H9 (cell line): ENCODE measurements at regions not wholly inside any gene's neighbourhood (a gene's known extent, or its start where the extent isn't known, plus 50 kb on each side); places are given as distances from the start of the nearest gene placed in this dataset.
A peak's percentile ranks its signal among the peaks of the same experiment; 100 is the strongest.

ENCODE experiments used
- DNase-seq: peaks from one replicate; pipeline ENCODE4 v3.0.0-alpha.2; 2017
- H2AFZ ChIP-seq: one replicate; pipeline ENCODE4 v1.6.1; 2013; ENCODE audit warnings: mild to moderate bottlenecking, low read length, control low read depth, moderate library complexity
- H2AK5ac ChIP-seq: 2 replicates; pipeline ENCODE4 v1.6.1; 2013; ENCODE audit warnings: low read length, control low read depth, mixed read lengths; ENCODE audit not compliant: insufficient read length
- H2BK120ac ChIP-seq: one replicate; pipeline ENCODE4 v1.6.1; 2013; ENCODE audit warnings: low read depth, mild to moderate bottlenecking, low read length, control low read depth, inconsistent platforms; ENCODE audit not compliant: poor library complexity, severe bottlenecking
- H2BK12ac ChIP-seq: 2 replicates; pipeline ENCODE4 v1.6.1; 2013; ENCODE audit warnings: low read length, control low read depth, mixed read lengths, low read depth; ENCODE audit not compliant: insufficient read length
- H2BK15ac ChIP-seq: 2 replicates; pipeline ENCODE4 v1.6.1; 2013; ENCODE audit warnings: low read depth, low read length, control low read depth
- H2BK20ac ChIP-seq: one replicate; pipeline ENCODE4 v1.6.1; 2013; ENCODE audit warnings: low read depth, mild to moderate bottlenecking, low read length, control low read depth, inconsistent platforms; ENCODE audit not compliant: poor library complexity, severe bottlenecking
- H2BK5ac ChIP-seq: 2 replicates; pipeline ENCODE4 v1.6.1; 2013; ENCODE audit warnings: low read length, control low read depth, mixed read lengths; ENCODE audit not compliant: insufficient read length
- H3K14ac ChIP-seq: 2 replicates; pipeline ENCODE4 v1.6.1; 2013; ENCODE audit warnings: low read length, control low read depth; ENCODE audit not compliant: insufficient read depth
- H3K18ac ChIP-seq: 2 replicates; pipeline ENCODE4 v1.6.1; 2013; ENCODE audit warnings: low read depth, mild to moderate bottlenecking, mixed read lengths, low read length, control low read depth; ENCODE audit not compliant: insufficient read length
- H3K23ac ChIP-seq: 2 replicates; pipeline ENCODE4 v1.6.1; 2013; ENCODE audit warnings: low read length, control low read depth, mixed read lengths, low read depth; ENCODE audit not compliant: insufficient read length
- H3K23me2 ChIP-seq: 2 replicates; pipeline ENCODE4 v1.6.1; 2013; ENCODE audit warnings: low read depth, mild to moderate bottlenecking, mixed read lengths, low read length, control low read depth; ENCODE audit not compliant: insufficient read length, poor library complexity, severe bottlenecking
- H3K27ac ChIP-seq: 2 replicates; pipeline ENCODE4 v1.5.1; 2013; ENCODE audit warnings: low read length, control low read depth, mixed read lengths, low read depth; ENCODE audit not compliant: insufficient read length
- H3K27me3 ChIP-seq: 2 replicates; pipeline ENCODE4 v1.6.1; 2013; ENCODE audit warnings: low read length, control low read depth, inconsistent platforms; ENCODE audit not compliant: insufficient read depth
- H3K4ac ChIP-seq: 2 replicates; pipeline ENCODE4 v1.6.1; 2013; ENCODE audit warnings: low read depth, mild to moderate bottlenecking, control low read depth, inconsistent platforms, low read length, moderate library complexity
- H3K4me1 ChIP-seq: 2 replicates; pipeline ENCODE4 v1.6.1; 2013; ENCODE audit warnings: low read length, control low read depth, inconsistent platforms; ENCODE audit not compliant: insufficient read depth
- H3K4me2 ChIP-seq: 2 replicates; pipeline ENCODE4 v1.6.1; 2013; ENCODE audit warnings: low read length, control low read depth, mixed read lengths; ENCODE audit not compliant: insufficient read length, insufficient read depth
- H3K56ac ChIP-seq: 2 replicates; pipeline ENCODE4 v1.6.1; 2013; ENCODE audit warnings: low read depth, mild to moderate bottlenecking, mixed read lengths, low read length, control low read depth; ENCODE audit not compliant: insufficient read length
- H3K79me1 ChIP-seq: 2 replicates; pipeline ENCODE4 v1.6.1; 2013; ENCODE audit warnings: low read depth, mild to moderate bottlenecking, moderate library complexity, low read length, control low read depth, inconsistent platforms; ENCODE audit not compliant: insufficient read depth, poor library complexity, severe bottlenecking
- H3K79me2 ChIP-seq: 2 replicates; pipeline ENCODE4 v1.6.1; 2013; ENCODE audit warnings: low read length, control low read depth, inconsistent platforms; ENCODE audit not compliant: insufficient read depth
- H3K9ac ChIP-seq: 2 replicates; pipeline ENCODE4 v1.6.1; 2013; ENCODE audit warnings: low read length, control low read depth, mixed read lengths; ENCODE audit not compliant: insufficient read length; ENCODE audit errors: extremely low read depth
- H3K9me3 ChIP-seq: one replicate; pipeline ENCODE4 v1.6.1; 2013; ENCODE audit warnings: low read depth, low read length, inconsistent platforms; ENCODE audit not compliant: control insufficient read depth
- H3T11ph ChIP-seq: one replicate; pipeline ENCODE4 v1.6.1; 2013; ENCODE audit warnings: mild to moderate bottlenecking, low read length, control low read depth, inconsistent platforms
- H4K20me1 ChIP-seq: one replicate; pipeline ENCODE4 v1.6.1; 2013; ENCODE audit not compliant: control insufficient read depth, insufficient read length, insufficient read depth
- H4K5ac ChIP-seq: 2 replicates; pipeline ENCODE4 v1.6.1; 2013; ENCODE audit warnings: low read depth, mild to moderate bottlenecking, mixed read lengths, low read length, control low read depth; ENCODE audit not compliant: insufficient read length
- H4K8ac ChIP-seq: replicated peaks from 2 replicates; pipeline ENCODE4 v1.6.1; 2013; ENCODE audit warnings: low read length, control low read depth, mixed read lengths, low read depth; ENCODE audit not compliant: insufficient read length
- H4K91ac ChIP-seq: 2 replicates; pipeline ENCODE4 v1.6.1; 2013; ENCODE audit warnings: low read depth, mild to moderate bottlenecking, moderate library complexity, mixed read lengths, low read length, control low read depth; ENCODE audit not compliant: insufficient read length
- H3K27ac Mint-ChIP-seq, 3 experiments: 2 replicates in 2 of 3; 3 replicates in 1 of 3; pipeline ENCODE4 v1.8.0; 2020 to 2021; ENCODE audit warnings: mixed read lengths in 3 of 3, mild to moderate bottlenecking in 1 of 3, moderate library complexity in 1 of 3
- H3K27me3 Mint-ChIP-seq: 2 replicates; pipeline ENCODE4 v1.8.0; 2021; ENCODE audit warnings: low read depth, mild to moderate bottlenecking, moderate library complexity, mixed read lengths
- H3K36me3 Mint-ChIP-seq, 3 experiments: 2 replicates in 2 of 3; 3 replicates in 1 of 3; pipeline ENCODE4 v1.8.0; 2020 to 2021; ENCODE audit warnings: low read depth in 3 of 3, mixed read lengths in 3 of 3; ENCODE audit not compliant: insufficient read depth in 1 of 3
- H3K4me1 Mint-ChIP-seq, 2 experiments: 2 replicates each; pipeline ENCODE4 v1.8.0; 2020; ENCODE audit warnings: mixed read lengths in 2 of 2
- H3K4me3 Mint-ChIP-seq, 2 experiments: 2 replicates in 1 of 2; 3 replicates in 1 of 2; pipeline ENCODE4 v1.8.0; 2020 to 2021; ENCODE audit warnings: mild to moderate bottlenecking in 2 of 2, mixed read lengths in 2 of 2, moderate library complexity in 1 of 2
- H3K9me3 Mint-ChIP-seq, 2 experiments: 2 replicates in 1 of 2; 3 replicates in 1 of 2; pipeline ENCODE4 v1.8.0; 2020; ENCODE audit warnings: mild to moderate bottlenecking in 2 of 2, mixed read lengths in 2 of 2, moderate library complexity in 1 of 2
- WGBS: extraction: QIAGEN DNeasy Blood & Tissue Kit; methylation state at CpG from one replicate; pipeline ENCODE4 v1.1.7; 2013; ENCODE audit warnings: missing lambda C conversion rate, low lambda C conversion rate, mixed read lengths; ENCODE audit not compliant: insufficient read length; ENCODE audit errors: extremely low coverage; 5-methylcytosine and 5-hydroxymethylcytosine counted together
- TF ChIP-seq, protein P1 (sequence below): fragments of 200-600 bp; sonication (generic); conservative IDR thresholded peaks from 3 replicates; pipeline ENCODE4 v1.8.0; 2021; ENCODE audit warnings: antibody characterized with exemption, mild to moderate bottlenecking

DNA sequence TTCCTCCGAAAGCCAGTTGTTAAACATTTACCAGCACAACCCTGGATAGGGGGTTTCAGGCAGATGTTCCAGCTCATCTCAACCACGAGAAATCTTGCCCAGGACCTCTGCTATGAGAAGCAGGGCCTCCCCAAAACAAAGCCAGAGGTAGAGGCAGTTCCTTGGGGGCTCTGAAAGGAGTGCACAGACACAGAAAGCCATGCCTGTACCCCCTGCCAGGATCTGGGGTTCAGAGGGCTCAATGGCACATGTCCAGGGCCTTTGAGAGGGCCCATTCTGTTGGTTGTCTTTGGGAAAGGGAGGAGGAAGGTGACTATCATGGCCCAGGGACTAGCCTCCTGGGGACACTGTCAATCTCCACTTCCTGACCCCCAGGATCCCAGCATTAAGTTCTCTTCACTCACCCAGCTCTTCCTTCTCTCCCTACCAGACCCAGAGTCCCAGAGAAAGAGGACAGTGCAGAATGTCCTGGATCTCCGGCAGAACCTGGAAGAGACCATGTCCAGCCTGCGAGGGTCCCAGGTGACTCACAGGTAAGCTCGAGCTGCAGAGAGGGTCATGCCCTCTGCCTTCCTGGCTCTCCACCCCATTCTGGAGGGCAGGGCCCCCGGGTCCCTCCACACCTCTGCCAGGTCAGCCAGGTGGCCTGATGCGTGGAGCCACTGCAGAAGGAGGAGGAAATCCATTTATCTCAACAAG, 116.4 kb upstream of the IPO9 start:
- H2AFZ ChIP-seq, result no peak overlapping the region
- H3K9ac ChIP-seq, result no peak overlapping the region
- H3K56ac ChIP-seq, result no peak overlapping the region
- Mint-ChIP-seq H3K4me3 (no peak overlapping the region), H3K4me1 (peaks cover 25 to 32% of the 10 kb centered on the region in 2 experiments), H3K27ac (peak overlapping the region in 1 of 3 experiments; percentile 52; a peak in 2 of 7 replicates), H3K9me3 (no peaks in the 10 kb centered on the region), H3K27me3 (peaks cover 2% of the 10 kb centered on the region; the same call in 1 of the 2 replicates), H3K36me3 (peaks cover 0 to 4% (median 0%) of the 10 kb centered on the region in 3 experiments; a peak in 3 of 7 replicates)
- no peak overlapping the region for H3T11ph ChIP-seq
- H2BK20ac ChIP-seq, result no peak overlapping the region
- WGBS, result no CpG with 5 or more reads among the region's 7 CpGs
- no peak overlapping the region for H4K8ac ChIP-seq
- no peak overlapping the region for H2BK12ac ChIP-seq
- no peaks in the 10 kb centered on the region for H3K23me2 ChIP-seq
- no peak overlapping the region for H4K5ac ChIP-seq
- H3K4me1 ChIP-seq, result no peaks in the 10 kb centered on the region; the same call in none of the 2 replicates
- no peak overlapping the region for H3K18ac ChIP-seq
- no peaks in the 10 kb centered on the region for H3K27me3 ChIP-seq
- H3K79me2 ChIP-seq, result no peaks in the 10 kb centered on the region
- TF ChIP-seq, protein P1, sequence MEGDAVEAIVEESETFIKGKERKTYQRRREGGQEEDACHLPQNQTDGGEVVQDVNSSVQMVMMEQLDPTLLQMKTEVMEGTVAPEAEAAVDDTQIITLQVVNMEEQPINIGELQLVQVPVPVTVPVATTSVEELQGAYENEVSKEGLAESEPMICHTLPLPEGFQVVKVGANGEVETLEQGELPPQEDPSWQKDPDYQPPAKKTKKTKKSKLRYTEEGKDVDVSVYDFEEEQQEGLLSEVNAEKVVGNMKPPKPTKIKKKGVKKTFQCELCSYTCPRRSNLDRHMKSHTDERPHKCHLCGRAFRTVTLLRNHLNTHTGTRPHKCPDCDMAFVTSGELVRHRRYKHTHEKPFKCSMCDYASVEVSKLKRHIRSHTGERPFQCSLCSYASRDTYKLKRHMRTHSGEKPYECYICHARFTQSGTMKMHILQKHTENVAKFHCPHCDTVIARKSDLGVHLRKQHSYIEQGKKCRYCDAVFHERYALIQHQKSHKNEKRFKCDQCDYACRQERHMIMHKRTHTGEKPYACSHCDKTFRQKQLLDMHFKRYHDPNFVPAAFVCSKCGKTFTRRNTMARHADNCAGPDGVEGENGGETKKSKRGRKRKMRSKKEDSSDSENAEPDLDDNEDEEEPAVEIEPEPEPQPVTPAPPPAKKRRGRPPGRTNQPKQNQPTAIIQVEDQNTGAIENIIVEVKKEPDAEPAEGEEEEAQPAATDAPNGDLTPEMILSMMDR, result no peak
- H2BK15ac ChIP-seq, result no peak overlapping the region
- H4K20me1 ChIP-seq, result peaks cover 2% of the 10 kb centered on the region
- no peaks in the 10 kb centered on the region for H3K79me1 ChIP-seq
- H3K27ac ChIP-seq, result no peak overlapping the region
- H3K4me2 ChIP-seq, result no peak overlapping the region
- no peak overlapping the region for H3K14ac ChIP-seq
- H3K23ac ChIP-seq, result no peak overlapping the region
- no peak for DNase-seq
- H4K91ac ChIP-seq, result no peak overlapping the region
- no peak overlapping the region for H3K4ac ChIP-seq
- no peak overlapping the region for H2BK120ac ChIP-seq
- no peak overlapping the region for H2AK5ac ChIP-seq
- no peak overlapping the region for H2BK5ac ChIP-seq
- H3K9me3 ChIP-seq, result no peaks in the 10 kb centered on the region
